Large intestine (tissue), 3 donors: ENCODE measurements at regions not wholly inside any gene's neighbourhood (a gene's known extent, or its start where the extent isn't known, plus 50 kb on each side); places are given as distances from the start of the nearest gene placed in this dataset.
A peak's percentile ranks its signal among the peaks of the same experiment; 100 is the strongest.
"Not testable (repeated sequence)": the region's sequence is repeated elsewhere in the genome, so short reads cannot be mapped to it uniquely, and the experiment has no call there.

ENCODE experiments used
- DNase-seq, 2 donors: peaks; one replicate each; pipeline versions ENCODE4 v3.0.0 to v3.0.0-alpha.2; 2013
- H3K27ac ChIP-seq: one replicate; pipeline ENCODE4 v1.5.1; 2013; ENCODE audit warnings: low read length
- H3K27me3 ChIP-seq: 2 replicates; pipeline ENCODE4 v1.6.1; 2013; ENCODE audit warnings: low read length; ENCODE audit not compliant: control insufficient read depth, insufficient read depth
- H3K36me3 ChIP-seq: 2 replicates; pipeline ENCODE4 v1.6.1; 2013; ENCODE audit warnings: low read length; ENCODE audit not compliant: control insufficient read depth, insufficient read depth
- H3K4me1 ChIP-seq: one replicate; pipeline ENCODE4 v1.6.1; 2013; ENCODE audit warnings: low read length; ENCODE audit not compliant: control insufficient read depth, insufficient read depth
- H3K4me3 ChIP-seq: one replicate; pipeline ENCODE4 v1.5.1; 2013; ENCODE audit warnings: low read length
- H3K9me3 ChIP-seq: one replicate; pipeline ENCODE4 v1.6.1; 2013; ENCODE audit warnings: mild to moderate bottlenecking, low read depth, low read length, moderate library complexity; ENCODE audit not compliant: control insufficient read depth
- WGBS: methylation state at CpG from one replicate; pipeline ENCODE4 v1.1.5; 2013; ENCODE audit warnings: low lambda C conversion rate; ENCODE audit not compliant: insufficient coverage; 5-methylcytosine and 5-hydroxymethylcytosine counted together

GRCh38 chr2:193228276-193228675 lies 1033.5 kb upstream of the TMEFF2 start:
- Histone ChIP-seq H3K36me3 (no peaks in the 10 kb centered on the region), H3K9me3 (no peaks in the 10 kb centered on the region), H3K4me3 (no peak overlapping the region), H3K27ac (no peak overlapping the region), H3K4me1 (no peaks in the 10 kb centered on the region), H3K27me3 (no peaks in the 10 kb centered on the region)
- DNase-seq = no peak
- no CpG with 5 or more reads among the region's 1 CpG for WGBS

GRCh38 chr2:193222454-193222853 lies 1027.7 kb upstream of the TMEFF2 start:
- Histone ChIP-seq H3K4me1 (no peaks in the 10 kb centered on the region), H3K27me3 (no peaks in the 10 kb centered on the region), H3K36me3 (no peaks in the 10 kb centered on the region), H3K9me3 (no peaks in the 10 kb centered on the region), H3K4me3 (no peak overlapping the region), H3K27ac (no peak overlapping the region)
- 100% methylated on average over 1 of the region's 2 CpGs for WGBS
- DNase-seq = no peak

GRCh38 chr2:193219413-193219812 lies 1024.7 kb upstream of the TMEFF2 start:
- no peak overlapping the region for H3K4me3 ChIP-seq
- no peaks in the 10 kb centered on the region for H3K4me1 ChIP-seq
- no peaks in the 10 kb centered on the region for H3K27me3 ChIP-seq
- no peaks in the 10 kb centered on the region for H3K9me3 ChIP-seq
- DNase-seq = no peak
- no peaks in the 10 kb centered on the region for H3K36me3 ChIP-seq
- H3K27ac ChIP-seq = no peak overlapping the region

GRCh38 chr2:193201583-193201982 lies 1006.9 kb upstream of the TMEFF2 start:
- Histone ChIP-seq H3K9me3 (no peaks in the 10 kb centered on the region), H3K27ac (no peak overlapping the region), H3K4me1 (no peaks in the 10 kb centered on the region), H3K27me3 (no peaks in the 10 kb centered on the region), H3K4me3 (no peak overlapping the region), H3K36me3 (no peaks in the 10 kb centered on the region)
- DNase-seq = no peak
- WGBS = 100% methylated on average over 1 of the region's 2 CpGs

GRCh38 chr2:193199322-193199721 lies 1004.6 kb upstream of the TMEFF2 start:
- no peak overlapping the region for H3K27ac ChIP-seq
- 100% methylated on average over 1 of the region's 2 CpGs for WGBS
- no peaks in the 10 kb centered on the region for H3K36me3 ChIP-seq
- H3K9me3 ChIP-seq = no peaks in the 10 kb centered on the region
- no peak overlapping the region for H3K4me3 ChIP-seq
- no peaks in the 10 kb centered on the region for H3K4me1 ChIP-seq
- DNase-seq = no peak
- H3K27me3 ChIP-seq = no peaks in the 10 kb centered on the region

- H3K27ac ChIP-seq = no peak overlapping the region
- H3K4me3 ChIP-seq = no peak overlapping the region
- no peaks in the 10 kb centered on the region for H3K27me3 ChIP-seq
- no peak for DNase-seq
- no peaks in the 10 kb centered on the region for H3K36me3 ChIP-seq
- H3K4me1 ChIP-seq = no peaks in the 10 kb centered on the region
- no peaks in the 10 kb centered on the region for H3K9me3 ChIP-seq
- WGBS = 29% methylated on average over 2 of the region's 2 CpGs
Observed at GRCh38 chr2:193187816-193188215, 993.1 kb upstream of the TMEFF2 start.

GRCh38 chr2:193170981-193171380 lies 976.2 kb upstream of the TMEFF2 start:
- H3K4me1 ChIP-seq, H3K4me3 ChIP-seq, DNase-seq, H3K36me3 ChIP-seq, H3K27ac ChIP-seq, H3K27me3 ChIP-seq, H3K9me3 ChIP-seq: not testable (repeated sequence)
- WGBS = no CpG with 5 or more reads among the region's 17 CpGs

GRCh38 chr2:193156480-193156879 lies 961.7 kb upstream of the TMEFF2 start:
- no peak overlapping the region for H3K4me3 ChIP-seq
- no peak overlapping the region for H3K27ac ChIP-seq
- no peaks in the 10 kb centered on the region for H3K27me3 ChIP-seq
- no peaks in the 10 kb centered on the region for H3K36me3 ChIP-seq
- DNase-seq = no peak
- no CpG with 5 or more reads among the region's 1 CpG for WGBS
- no peaks in the 10 kb centered on the region for H3K9me3 ChIP-seq
- H3K4me1 ChIP-seq = no peaks in the 10 kb centered on the region

GRCh38 chr2:193154076-193154475 lies 959.3 kb upstream of the TMEFF2 start:
- H3K27ac ChIP-seq = no peak overlapping the region
- H3K4me3 ChIP-seq = no peak overlapping the region
- H3K36me3 ChIP-seq = no peaks in the 10 kb centered on the region
- no peaks in the 10 kb centered on the region for H3K9me3 ChIP-seq
- H3K4me1 ChIP-seq = no peaks in the 10 kb centered on the region
- no peaks in the 10 kb centered on the region for H3K27me3 ChIP-seq
- 100% methylated on average over 1 of the region's 5 CpGs for WGBS
- DNase-seq = no peak

- H3K27ac ChIP-seq = no peak overlapping the region
- no peaks in the 10 kb centered on the region for H3K27me3 ChIP-seq
- no peaks in the 10 kb centered on the region for H3K9me3 ChIP-seq
- no peaks in the 10 kb centered on the region for H3K4me1 ChIP-seq
- no peak overlapping the region for H3K4me3 ChIP-seq
- no peak for DNase-seq
- WGBS = 70% methylated on average over 2 of the region's 2 CpGs
- H3K36me3 ChIP-seq = no peaks in the 10 kb centered on the region
Observed at GRCh38 chr2:193153576-193153975, 958.8 kb upstream of the TMEFF2 start.

GRCh38 chr2:193142467-193142866 lies 947.7 kb upstream of the TMEFF2 start:
- not testable (repeated sequence) for H3K36me3 ChIP-seq, H3K9me3 ChIP-seq, H3K4me1 ChIP-seq, H3K27me3 ChIP-seq, H3K27ac ChIP-seq, H3K4me3 ChIP-seq
- WGBS = no CpG with 5 or more reads among the region's 5 CpGs
- DNase-seq = peak in 1 of 2 donors; percentile 10
